Stimulated activated CD8-positive, alpha-beta memory T cell treated with anti-CD3 and anti-CD28 coated beads, Interleukin-7, amount 100 ng/mL, for 24 hours (primary cell): ENCODE measurements at regions not wholly inside any gene's neighbourhood (a gene's known extent, or its start where the extent isn't known, plus 50 kb on each side); places are given as distances from the start of the nearest gene placed in this dataset.
"Not testable (repeated sequence)": the region's sequence is repeated elsewhere in the genome, so short reads cannot be mapped to it uniquely, and the experiment has no call there.

Experiments
- DNase-seq: peaks from one replicate; pipeline ENCODE4 v3.0.0-alpha.2; 2020; ENCODE audit warnings: low read depth

DNA sequence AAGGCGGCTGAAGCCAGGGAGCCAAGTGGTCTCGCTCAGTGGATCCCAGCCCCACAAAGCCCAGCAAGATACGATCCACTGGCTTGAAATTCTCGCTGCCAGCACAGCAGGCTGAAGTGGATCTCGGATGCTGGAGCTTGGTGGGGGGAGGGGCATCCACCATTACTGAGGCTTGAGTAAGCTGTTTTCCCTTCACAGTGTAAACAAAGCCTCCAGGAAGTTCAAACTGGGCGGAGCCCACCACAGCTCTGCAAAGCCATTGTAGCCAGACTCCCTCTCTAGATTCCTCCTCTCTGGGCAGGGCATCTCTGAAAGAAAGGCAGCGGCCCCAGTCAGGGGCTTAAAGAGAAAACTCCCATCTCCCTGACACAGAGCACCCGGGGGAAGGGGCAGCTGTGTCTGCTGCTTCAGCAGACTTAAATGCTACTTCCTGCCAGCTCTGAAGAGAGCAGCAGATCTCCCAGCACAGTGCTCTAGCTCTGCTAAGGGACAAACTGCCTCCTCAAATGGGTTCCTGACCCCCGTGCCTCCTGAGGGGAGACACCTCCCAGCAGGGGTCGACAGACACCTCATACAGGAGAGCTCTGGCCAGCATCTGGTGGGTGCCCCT, 330.0 kb upstream of the TMEFF2 start:
- not testable (repeated sequence) for DNase-seq

DNA sequence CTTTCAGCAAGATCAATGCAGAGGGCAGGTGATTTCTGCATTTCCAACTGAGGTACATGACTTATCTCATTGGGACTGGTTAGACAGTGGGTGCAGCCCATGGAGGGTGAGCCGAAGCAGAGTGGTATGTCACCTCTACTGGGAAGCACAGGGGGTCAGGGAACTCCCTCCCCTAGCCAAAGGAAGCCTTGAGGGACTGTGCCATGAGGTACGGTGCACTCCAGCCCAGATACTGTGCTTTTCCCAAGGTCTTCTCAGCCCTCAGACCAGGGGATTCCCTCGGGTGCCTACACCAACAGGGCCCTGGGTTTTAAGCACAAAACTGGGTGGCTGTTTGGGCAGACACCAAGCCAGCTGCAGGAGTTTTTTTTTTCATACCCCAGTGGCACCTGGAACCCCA, 329.5 kb upstream of the TMEFF2 start:
- not testable (repeated sequence) for DNase-seq

DNA sequence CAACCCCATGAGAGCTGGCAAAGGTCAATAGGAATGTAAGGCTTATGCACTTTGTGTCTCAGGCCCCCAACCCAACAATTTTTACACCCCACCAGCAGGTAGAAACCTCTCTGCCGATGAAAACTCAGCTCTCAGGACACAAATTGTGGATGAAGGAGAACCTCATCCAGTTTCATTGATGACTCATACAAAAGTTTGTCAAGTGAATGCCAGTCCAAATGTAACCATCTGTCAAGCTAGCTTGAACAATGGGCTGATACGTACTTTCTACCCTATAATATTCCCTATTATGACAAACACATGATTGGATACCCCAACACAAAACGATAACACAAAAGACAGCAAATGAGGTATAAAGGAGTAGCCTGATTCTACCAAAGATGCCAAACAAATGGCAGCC, 321.2 kb upstream of the TMEFF2 start:
- no peak for DNase-seq

DNA sequence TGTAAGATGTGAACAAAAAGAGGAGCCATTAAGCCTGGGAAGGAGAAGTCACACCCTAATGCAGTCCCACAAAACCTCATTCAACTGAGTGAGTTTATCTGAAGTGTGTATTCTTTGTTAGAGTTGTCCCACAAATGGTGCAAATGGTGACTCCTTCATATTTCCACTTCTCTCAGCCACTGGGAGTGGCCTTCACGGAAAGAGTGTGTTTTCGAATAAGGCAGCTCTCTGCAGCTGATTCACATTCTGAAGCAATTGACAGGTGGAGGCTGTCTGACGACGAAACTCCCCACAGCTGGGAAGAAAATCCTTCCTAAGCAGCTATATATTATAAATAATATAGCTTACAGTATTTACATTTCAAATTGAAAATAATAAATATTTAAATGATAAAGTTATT, 318.8 kb upstream of the TMEFF2 start:
- DNase-seq, result no peak

DNA sequence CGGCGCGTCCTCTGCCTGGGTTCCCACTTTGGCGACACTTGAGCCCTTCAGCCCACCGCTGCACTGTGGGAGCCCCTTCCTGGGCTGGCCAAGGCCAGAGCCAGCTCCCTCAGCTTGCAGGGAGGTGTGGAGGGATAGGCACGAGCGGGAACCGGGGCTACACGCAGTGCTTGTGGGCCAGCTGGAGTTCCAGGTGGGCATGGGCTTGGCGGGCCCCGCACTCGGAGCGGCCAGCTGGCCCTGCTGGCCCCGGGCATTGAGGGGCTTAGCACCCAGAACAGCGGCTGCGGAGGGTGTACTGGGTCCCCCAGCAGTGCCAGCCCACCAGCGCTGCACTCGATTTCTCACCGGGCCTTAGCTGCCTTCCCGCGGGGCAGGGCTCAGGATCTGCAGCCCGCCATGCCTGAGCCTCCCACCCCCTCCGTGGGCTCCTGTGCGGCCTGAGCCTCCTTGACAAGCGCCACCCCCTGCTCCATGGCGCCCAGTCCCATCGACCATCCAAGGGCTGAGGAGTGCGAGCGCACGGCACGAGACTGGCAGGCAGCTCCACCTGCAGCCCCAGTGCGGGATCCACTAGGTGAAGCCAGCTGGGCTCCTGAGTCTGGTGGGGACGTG, 313.2 kb upstream of the TMEFF2 start:
- DNase-seq, result not testable (repeated sequence)

DNA sequence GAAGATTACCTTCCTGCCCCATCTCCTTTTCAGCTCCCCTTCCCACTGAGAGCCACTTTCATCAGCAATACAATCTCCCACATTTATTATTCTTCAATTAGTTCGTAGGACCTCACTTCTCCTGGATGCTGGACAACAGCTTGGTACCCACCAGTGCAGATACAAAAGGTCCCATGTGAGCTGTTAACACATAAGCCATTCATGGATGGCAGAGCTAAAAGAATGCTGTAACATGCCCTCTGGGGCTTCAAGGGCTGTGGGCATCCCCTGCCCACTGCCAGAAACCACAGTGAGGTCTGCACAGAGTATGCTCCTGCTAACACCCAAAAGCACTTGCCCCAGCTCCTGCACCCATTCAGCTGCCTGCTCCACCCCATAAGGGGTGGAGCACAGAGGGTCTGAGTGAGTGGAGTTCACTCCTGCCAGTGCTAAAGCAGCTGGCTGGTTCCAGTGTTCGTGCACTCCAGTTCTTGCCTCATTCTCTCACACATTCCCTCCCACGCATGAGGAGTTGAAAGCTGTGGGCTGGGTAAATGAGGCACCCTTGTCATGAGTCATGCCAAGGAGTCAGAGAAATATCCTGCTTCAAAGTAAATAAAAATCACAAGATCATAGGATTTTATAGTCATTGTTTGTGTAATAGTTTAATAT, 305.9 kb upstream of the TMEFF2 start:
- DNase-seq, result no peak

DNA sequence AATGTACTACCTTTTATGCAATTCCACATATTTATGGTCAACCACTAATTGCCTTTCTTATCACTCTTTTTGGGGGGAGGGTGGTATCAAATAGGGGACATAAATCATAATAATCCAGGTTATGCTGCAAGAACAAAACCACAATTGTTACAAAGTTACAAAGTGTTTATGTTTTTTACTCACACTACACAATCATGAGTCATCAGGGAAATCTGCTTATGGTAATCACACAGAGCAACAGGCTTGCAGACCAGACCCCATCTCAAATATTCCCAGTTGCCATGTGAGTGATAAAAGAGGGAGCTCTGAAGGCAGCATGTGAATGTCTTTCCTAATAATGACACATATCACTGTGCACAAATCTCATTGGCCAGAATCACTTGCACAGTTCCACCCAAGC, 304.7 kb upstream of the TMEFF2 start:
- DNase-seq, result no peak

DNA sequence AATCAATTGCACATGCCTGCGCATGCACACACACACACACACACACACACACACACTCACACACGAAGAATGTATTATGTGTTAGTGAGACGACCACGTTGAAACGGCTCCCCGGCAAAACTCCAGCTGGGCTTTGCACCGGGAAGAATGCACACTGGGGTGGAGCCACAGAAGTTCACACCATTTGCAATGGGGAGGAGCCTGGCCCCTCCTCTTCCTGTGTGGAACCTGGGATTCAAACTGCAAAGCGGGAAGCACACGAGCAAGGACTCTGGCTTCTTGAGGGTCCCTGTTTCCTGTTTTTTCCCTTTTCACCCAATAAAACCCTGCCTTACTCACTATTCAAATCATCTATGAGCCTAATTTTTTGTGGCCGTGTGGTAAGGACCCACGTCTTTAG, 304.0 kb upstream of the TMEFF2 start:
- DNase-seq, result no peak

DNA sequence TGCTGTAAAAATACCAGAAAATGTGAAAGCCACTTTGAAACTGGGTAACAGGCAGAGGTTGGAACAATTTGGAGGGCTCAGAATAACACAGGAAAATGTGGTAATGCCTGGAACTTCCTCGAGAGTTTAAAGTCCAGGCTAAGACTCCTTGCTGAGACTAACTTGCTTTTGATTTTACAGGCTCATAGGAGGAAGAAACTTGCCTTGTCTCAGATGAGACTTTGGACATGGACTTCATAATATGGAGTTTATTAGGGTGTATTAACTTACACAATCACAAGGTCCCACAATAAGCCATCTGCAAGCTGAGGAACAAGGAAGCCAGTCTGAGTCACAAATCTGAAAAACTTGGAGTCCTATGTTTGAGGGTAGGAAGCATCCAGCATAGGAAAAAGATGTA, 293.4 kb upstream of the TMEFF2 start:
- DNase-seq, result not testable (repeated sequence)

DNA sequence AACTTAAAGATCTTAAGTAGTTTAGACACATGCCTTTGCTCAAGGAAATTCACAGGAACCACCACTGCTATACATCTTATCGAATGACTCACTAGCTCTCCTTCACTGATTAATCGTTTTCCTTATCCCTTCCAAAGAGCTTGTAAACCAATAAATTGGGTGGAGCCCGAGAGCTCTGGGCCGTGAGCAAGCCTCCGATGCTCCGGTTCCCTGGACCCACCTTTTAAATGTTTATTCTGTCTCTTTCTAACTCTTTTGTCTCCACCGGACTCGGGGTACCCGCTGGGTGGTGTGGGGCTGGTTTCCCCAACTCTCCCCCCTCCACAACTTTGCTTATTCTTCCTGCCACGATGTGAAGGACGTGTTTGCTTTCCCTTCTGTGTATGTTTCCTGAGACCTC, 292.9 kb upstream of the TMEFF2 start:
- DNase-seq, result no peak

DNA sequence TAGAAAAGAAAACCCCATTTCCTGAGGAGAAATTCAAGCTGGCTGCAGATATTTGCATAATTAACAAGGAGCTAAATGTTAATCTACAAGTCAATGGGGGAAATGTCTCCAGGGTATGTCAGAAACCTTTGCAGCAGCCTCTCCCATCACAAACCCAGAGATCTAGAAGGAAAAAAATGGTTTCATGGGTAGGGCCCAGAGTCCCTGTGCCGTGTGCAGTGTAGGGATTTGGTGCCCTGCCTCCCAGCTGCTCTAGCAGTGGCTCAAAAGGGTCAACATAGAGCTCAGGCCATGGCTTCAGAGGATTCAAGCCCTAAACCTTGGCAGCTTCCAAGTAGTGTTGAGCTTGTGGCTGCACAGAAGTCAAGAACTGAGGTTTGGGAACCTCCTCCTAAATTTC, 290.2 kb upstream of the TMEFF2 start:
- no peak for DNase-seq

DNA sequence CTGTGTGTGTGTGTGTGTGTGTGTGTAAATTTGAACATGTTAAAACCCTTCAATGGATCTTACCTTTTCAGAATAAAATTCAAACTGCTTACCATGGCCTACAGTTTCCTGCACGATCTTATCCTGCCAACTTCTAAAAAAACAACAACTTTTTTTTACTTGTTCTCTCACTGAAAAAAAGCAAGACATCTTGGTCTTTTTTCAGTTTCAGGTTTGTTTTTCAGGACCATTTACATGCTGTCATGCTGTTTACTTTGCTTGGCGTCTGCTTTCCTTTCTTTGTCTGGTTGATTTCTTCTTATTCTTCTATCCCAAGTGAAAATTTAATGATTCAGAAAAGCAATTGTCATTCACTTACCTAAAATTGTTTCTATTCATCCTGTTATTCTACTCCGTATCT, 286.3 kb upstream of the TMEFF2 start:
- DNase-seq, result no peak

DNA sequence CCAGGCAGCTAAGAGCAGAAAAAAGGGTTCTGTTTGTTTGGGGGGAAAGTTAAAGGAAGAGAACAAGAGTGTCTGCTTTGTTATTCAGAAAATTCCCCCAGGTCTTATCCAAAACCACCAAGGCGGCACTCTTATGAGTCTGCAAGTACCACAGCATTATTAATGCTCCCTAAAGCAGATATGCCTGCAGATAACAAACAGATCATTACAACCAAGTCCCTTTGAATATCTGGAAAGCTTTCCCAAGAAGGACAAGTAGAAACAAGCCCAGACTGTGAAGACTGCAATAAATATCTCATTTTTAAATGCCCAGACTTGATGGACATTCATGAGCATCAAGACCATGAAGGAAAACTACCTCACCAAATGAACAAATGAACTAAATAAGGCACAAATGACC, 278.6 kb upstream of the TMEFF2 start:
- DNase-seq, result no peak

DNA sequence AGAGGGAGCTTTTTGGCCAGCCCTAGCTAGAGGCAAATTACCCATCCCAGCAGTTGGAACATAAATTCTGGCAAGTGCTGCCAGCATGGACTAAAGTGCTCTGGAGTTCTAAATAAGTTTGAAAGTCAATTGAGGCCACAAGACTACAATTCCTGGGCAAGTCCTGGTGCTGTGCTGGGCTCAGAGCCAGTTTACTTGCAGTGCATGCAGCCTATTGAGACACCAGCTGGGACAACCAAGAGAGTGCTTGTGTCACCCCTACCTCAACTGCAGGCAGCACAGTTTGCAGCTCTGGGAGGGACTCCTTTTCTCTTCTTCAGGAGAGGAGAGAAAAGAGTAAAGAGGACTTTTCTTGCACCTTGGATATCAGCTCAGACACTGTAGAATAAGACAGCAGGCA, 277.2 kb upstream of the TMEFF2 start:
- no peak for DNase-seq

DNA sequence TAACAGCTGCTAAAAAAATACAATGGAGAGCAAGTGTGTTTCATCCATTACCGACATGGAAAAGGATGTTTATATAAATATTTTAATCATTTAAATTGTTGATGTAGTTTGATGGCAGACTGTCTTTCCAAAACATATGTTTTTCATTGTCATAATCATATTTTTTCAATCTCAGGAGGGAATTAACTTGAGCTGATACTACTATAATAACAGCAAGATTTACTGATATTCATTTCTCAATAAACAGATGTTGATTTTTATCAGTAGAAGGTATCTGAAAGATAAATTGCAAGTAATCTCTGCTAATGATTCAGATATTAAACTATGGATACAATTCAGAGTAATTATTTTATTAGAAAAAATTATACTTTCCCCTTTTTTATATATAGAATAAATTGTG, 274.9 kb upstream of the TMEFF2 start:
- no peak for DNase-seq

DNA sequence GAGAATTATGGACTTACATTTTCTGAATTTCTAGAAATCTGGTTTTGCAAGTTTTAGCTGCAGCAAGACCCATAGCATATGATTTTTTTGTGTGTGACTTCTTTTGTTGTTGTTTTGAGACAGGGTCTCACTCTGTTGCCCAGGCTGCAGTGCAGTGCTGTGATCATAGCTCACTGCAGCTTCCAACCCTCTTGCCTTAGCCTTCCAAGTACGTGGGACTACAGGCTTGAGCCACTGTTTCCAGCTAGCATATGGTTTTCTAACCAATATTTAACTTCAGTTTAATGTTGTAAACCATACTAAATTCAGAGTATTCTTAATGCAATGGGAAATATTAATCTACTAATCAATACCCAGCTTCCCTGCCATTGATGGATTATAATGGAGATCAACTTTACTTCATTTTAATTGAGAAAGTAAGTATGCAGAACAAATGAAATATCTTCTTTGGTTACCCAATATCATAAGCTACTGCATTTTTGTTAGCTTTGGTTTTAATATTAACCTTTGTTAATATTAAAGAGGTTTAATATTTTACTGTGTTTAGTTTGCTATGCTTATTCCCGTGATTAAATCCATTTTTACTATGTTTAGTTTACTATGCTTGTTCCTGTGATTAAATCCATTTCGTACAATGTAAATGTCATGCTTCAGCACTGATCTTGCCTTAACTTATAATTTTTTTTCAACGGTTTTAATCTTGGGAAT, 273.4 kb upstream of the TMEFF2 start:
- DNase-seq, result no peak

DNA sequence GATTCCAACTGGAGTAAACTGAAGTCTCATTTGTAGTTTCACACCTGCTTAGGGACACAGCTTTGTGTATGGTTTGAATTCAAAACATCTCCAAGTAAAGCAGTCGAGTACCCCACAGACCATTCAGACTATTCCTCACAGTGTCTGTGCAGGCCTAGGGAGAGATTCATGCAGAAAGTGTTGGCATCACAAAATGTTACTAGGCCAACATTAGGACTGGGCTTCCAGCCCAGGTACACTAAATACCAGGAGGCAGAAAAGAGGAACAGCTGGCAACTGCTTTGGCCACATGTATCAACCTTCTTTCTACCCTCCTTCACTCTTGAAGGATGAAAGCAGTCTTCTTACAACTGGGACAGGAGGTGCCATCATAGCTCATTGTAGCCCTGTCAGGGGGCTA, 270.4 kb upstream of the TMEFF2 start:
- DNase-seq, result no peak

DNA sequence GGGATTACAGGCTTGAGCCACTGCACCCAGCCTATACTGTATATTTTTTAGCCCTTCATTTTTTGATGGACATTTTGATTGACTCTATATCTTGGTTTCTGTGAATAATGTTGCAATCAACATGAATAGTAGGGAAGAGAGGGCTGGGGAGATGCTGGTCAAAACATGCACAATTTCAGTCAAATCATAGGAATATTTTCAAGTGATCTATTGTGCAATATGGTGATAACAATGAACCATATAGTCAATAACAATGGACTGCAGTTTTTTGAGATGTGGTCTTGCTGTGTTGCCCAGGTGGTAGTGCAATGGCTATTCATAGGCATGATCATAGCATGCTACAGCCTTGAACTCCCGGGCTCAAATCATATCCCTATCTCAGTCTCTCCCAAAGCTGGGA, 264.7 kb upstream of the TMEFF2 start:
- no peak for DNase-seq

DNA sequence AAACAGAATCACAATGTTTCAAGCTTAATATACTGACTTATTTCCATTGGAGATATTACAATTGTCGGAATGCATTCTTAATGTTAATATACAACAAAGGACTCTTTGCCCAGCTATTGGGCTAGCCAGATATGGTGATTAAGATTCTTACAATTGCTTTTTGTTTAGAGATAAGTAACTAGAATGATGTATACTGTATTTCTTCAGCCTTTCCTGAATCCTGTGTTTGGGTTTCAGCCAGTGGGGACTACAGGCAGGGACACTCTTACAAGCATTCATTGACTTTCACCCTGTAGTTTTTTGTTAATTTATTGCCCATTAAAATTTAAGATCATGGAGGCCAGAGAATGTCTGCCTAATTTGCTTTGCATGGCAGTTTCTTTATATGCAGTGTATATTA, 254.1 kb upstream of the TMEFF2 start:
- DNase-seq, result no peak

DNA sequence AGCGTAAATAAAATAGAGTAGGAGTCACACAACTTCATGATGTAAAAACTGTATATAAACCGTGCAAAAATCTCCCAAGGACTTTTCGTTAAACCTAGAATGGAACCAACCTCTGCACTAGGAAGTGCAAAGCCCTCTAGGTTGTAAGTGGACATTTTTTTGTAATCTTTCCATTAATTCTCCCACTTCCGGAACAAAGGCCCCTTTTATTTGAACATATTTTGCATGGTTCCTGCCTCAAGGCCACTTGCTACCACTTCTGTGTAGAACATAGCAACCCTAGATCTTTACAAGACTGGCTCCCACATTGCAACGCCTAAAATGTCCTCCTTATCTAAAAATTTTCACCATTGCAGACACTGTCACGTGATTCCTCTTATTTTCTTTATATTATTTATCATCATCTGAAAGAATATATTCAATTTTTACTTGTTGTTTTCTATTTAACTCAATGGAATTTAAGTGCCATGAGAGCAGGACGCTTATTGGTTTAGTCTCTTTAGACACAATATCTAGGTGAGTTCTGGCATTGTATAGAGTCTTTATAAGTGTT, 249.6 kb upstream of the TMEFF2 start:
- DNase-seq, result no peak

DNA sequence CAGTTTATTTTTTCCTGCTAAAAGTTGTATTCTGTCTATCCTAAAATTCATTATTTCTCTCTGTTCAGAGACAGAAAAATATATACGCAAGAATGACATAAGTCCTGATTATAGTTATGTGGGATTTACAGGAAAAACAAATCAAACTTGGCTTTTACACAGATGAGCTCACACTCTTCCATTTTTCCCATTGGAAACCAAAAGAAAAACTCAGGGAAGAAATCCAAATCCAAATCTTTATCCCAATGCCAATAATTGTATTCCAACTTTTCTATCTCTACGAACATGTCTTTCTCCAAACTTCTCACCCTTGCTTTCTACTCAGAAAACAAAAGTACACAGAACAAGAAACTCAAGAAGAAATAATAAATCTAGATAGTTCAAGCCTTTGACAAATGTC, 249.1 kb upstream of the TMEFF2 start:
- no peak for DNase-seq

DNA sequence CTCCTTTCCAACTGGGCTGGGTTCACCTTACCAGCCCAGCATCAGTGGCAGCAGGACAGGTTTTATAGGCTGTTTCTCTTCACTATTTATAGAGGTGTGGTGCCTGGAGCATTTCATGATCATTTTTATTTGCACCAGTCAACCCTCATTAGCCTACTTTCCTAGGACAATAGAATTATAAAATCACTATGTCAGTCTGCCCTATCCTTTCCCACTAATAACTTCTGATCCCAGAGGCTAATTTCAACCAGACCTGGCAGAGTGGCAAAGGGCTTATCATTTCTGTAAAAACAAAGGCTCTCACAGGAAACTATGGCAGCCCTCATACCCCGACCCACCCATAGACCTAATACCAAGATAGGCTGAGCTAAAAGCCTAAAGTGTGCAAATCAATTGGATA, 243.5 kb upstream of the TMEFF2 start:
- no peak for DNase-seq

DNA sequence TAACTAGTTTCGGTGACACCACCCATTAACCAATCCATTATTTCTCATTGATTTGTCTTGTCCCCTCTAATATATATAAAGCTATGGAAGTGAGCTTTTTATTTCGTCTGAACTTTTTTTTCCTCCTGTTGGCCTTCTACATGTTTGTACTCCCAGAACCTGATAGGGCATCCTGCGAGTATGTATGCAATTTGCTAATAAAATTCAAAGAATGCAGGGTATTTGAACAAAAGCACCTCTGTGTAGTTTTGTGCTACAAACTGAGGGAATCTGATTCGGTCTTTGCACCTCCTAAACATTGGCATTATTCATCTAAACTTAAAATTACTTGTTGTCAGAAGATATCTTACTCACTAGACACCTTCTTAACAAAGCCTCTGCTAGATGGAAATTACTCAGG, 242.9 kb upstream of the TMEFF2 start:
- no peak for DNase-seq
